ENCODE measurements at regions not wholly inside any gene's neighbourhood (a gene's known extent, or its start where the extent isn't known, plus 50 kb on each side); places are given as distances from the start of the nearest gene placed in this dataset.

GRCh38 chr7:1326511-1326785, 93.8 kb downstream of the UNCX start:
- TF ChIP-seq NFIC (IDR thresholded peaks at IDR 0.05; ENCODE audit: borderline replicate concordance): no peak
- TF ChIP-seq CTCF (IDR thresholded peaks at IDR 0.05): no peak
- no peak for TF ChIP-seq TEAD4 (IDR thresholded peaks at IDR 0.05; ENCODE audit: borderline replicate concordance, insufficient read depth)
- TF ChIP-seq EP300 (IDR thresholded peaks at IDR 0.05; ENCODE audit: borderline replicate concordance in 1 of 2, low read depth in 1 of 2, low read length in 1 of 2): no peak
- TF ChIP-seq RAD21 (IDR thresholded peaks at IDR 0.05; ENCODE audit: low read length): no peak
- TF ChIP-seq TAF1 (IDR thresholded peaks at IDR 0.05; ENCODE audit: borderline replicate concordance, low read depth, low read length): no peak
- no peak for TF ChIP-seq FOXM1 (IDR thresholded peaks at IDR 0.05; ENCODE audit: low read depth)
- TF ChIP-seq, protein P1, sequence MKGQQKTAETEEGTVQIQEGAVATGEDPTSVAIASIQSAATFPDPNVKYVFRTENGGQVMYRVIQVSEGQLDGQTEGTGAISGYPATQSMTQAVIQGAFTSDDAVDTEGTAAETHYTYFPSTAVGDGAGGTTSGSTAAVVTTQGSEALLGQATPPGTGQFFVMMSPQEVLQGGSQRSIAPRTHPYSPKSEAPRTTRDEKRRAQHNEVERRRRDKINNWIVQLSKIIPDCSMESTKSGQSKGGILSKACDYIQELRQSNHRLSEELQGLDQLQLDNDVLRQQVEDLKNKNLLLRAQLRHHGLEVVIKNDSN (IDR thresholded peaks at IDR 0.05; ENCODE audit: borderline replicate concordance, low read depth): no peak
- TF ChIP-seq RXRA (IDR thresholded peaks at IDR 0.05; ENCODE audit: borderline replicate concordance, low read depth): no peak
